ENCODE measurements at regions not wholly inside any gene's neighbourhood (a gene's known extent, or its start where the extent isn't known, plus 50 kb on each side); places are given as distances from the start of the nearest gene placed in this dataset.
"Not testable (repeated sequence)": the region's sequence is repeated elsewhere in the genome, so short reads cannot be mapped to it uniquely, and the experiment has no call there.

- TF ChIP-seq, protein P1, sequence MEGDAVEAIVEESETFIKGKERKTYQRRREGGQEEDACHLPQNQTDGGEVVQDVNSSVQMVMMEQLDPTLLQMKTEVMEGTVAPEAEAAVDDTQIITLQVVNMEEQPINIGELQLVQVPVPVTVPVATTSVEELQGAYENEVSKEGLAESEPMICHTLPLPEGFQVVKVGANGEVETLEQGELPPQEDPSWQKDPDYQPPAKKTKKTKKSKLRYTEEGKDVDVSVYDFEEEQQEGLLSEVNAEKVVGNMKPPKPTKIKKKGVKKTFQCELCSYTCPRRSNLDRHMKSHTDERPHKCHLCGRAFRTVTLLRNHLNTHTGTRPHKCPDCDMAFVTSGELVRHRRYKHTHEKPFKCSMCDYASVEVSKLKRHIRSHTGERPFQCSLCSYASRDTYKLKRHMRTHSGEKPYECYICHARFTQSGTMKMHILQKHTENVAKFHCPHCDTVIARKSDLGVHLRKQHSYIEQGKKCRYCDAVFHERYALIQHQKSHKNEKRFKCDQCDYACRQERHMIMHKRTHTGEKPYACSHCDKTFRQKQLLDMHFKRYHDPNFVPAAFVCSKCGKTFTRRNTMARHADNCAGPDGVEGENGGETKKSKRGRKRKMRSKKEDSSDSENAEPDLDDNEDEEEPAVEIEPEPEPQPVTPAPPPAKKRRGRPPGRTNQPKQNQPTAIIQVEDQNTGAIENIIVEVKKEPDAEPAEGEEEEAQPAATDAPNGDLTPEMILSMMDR (IDR thresholded peaks at IDR 0.05), result no peak
- TF ChIP-seq EZH2 (IDR thresholded peaks at IDR 0.05; ENCODE audit: borderline replicate concordance, insufficient read depth, low read depth, low read length, poor library complexity, severe bottlenecking), result no peak
- Mint-ChIP-seq H3K27me3 (no peaks in the 10 kb centered on the region), H3K4me3 (no peak overlapping the region), H3K4me1 (no peaks in the 10 kb centered on the region), H3K27ac (no peak overlapping the region), H3K9me3 (ENCODE audit: insufficient read depth) (no peaks in the 10 kb centered on the region)
- Histone ChIP-seq H3K27ac (ENCODE audit: low read length in 2 of 2) (no peak overlapping the region), H2AFZ (ENCODE audit: insufficient read depth, low read depth, low read length, poor library complexity, severe bottlenecking) (no peak overlapping the region), H3K4me1 (ENCODE audit: control insufficient read depth in 2 of 2, insufficient read depth in 2 of 2, low read length in 2 of 2) (no peaks in the 10 kb centered on the region), H3K36me3 (replicated peaks in 1 of 2; ENCODE audit: control extremely low read depth in 1 of 2, control insufficient read depth in 1 of 2, extremely low read depth in 1 of 2, insufficient read depth in 2 of 2, low read length in 1 of 2) (no peaks in the 10 kb centered on the region), H3K4me2 (replicated peaks; ENCODE audit: low read depth, low read length, poor library complexity, severe bottlenecking) (no peak overlapping the region), H3K27me3 (replicated peaks in 1 of 4; ENCODE audit: control extremely low read depth in 1 of 4, control insufficient read depth in 3 of 4, insufficient read depth in 4 of 4, low read length in 3 of 4) (no peaks in the 10 kb centered on the region), H3K9ac (ENCODE audit: low read length) (no peak overlapping the region), H3K9me3 (ENCODE audit: control extremely low read depth in 1 of 3, control insufficient read depth in 2 of 3, insufficient read depth in 1 of 3, low read length in 2 of 3) (peaks cover 0 to 6% (median 0%) of the 10 kb centered on the region in 3 donors), H3K4me3 (ENCODE audit: control extremely low read depth in 1 of 5, extremely low read depth in 1 of 5, insufficient read depth in 1 of 5, low read depth in 2 of 5, low read length in 4 of 5) (no peak overlapping the region), H4K20me1 (ENCODE audit: control insufficient read depth, insufficient read depth, low read length, poor library complexity, severe bottlenecking) (no peaks in the 10 kb centered on the region), H3K79me2 (ENCODE audit: control insufficient read depth, insufficient read depth, low read length) (no peaks in the 10 kb centered on the region)
- intact Hi-C loops (cut with micrococcal nuclease), result no loop called here
- ATAC-seq (ENCODE audit: low read depth) (no peak), DNase-seq (no peak)
- ChIA-PET POLR2A (no interaction called here), CTCF (no interaction called here)
- no CpG with 5 or more reads among the region's 4 CpGs for WGBS (ENCODE audit: insufficient coverage)
Observed at GRCh38 chrX:128676651-128677050, 624.4 kb upstream of the ACTRT1 start.

- H3K79me2 ChIP-seq (ENCODE audit: control insufficient read depth, insufficient read depth, low read length); H3K4me3 ChIP-seq (ENCODE audit: control extremely low read depth in 1 of 5, extremely low read depth in 1 of 5, insufficient read depth in 1 of 5, low read depth in 2 of 5, low read length in 4 of 5); H3K4me3 Mint-ChIP-seq; H3K27ac Mint-ChIP-seq; intact Hi-C loops (cut with micrococcal nuclease); H3K27me3 Mint-ChIP-seq; CTCF ChIA-PET; H3K4me1 ChIP-seq (ENCODE audit: control insufficient read depth in 2 of 2, insufficient read depth in 2 of 2, low read length in 2 of 2); ATAC-seq (ENCODE audit: low read depth); H3K4me1 Mint-ChIP-seq; H3K27ac ChIP-seq (ENCODE audit: low read length in 2 of 2); H4K20me1 ChIP-seq (ENCODE audit: control insufficient read depth, insufficient read depth, low read length, poor library complexity, severe bottlenecking); H3K9me3 Mint-ChIP-seq (ENCODE audit: insufficient read depth); H3K9ac ChIP-seq (ENCODE audit: low read length); DNase-seq; H3K4me2 ChIP-seq (replicated peaks; ENCODE audit: low read depth, low read length, poor library complexity, severe bottlenecking); POLR2A ChIA-PET; H3K27me3 ChIP-seq (replicated peaks in 1 of 4; ENCODE audit: control extremely low read depth in 1 of 4, control insufficient read depth in 3 of 4, insufficient read depth in 4 of 4, low read length in 3 of 4); H3K9me3 ChIP-seq (ENCODE audit: control extremely low read depth in 1 of 3, control insufficient read depth in 2 of 3, insufficient read depth in 1 of 3, low read length in 2 of 3); H2AFZ ChIP-seq (ENCODE audit: insufficient read depth, low read depth, low read length, poor library complexity, severe bottlenecking); H3K36me3 ChIP-seq (replicated peaks in 1 of 2; ENCODE audit: control extremely low read depth in 1 of 2, control insufficient read depth in 1 of 2, extremely low read depth in 1 of 2, insufficient read depth in 2 of 2, low read length in 1 of 2): not testable (repeated sequence)
- 100% methylated on average over 4 of the region's 9 CpGs for WGBS (ENCODE audit: insufficient coverage)
Observed at GRCh38 chrX:128674326-128675086, 622.3 kb upstream of the ACTRT1 start.
